ENCODE measurements at regions not wholly inside any gene's neighbourhood (a gene's known extent, or its start where the extent isn't known, plus 50 kb on each side); places are given as distances from the start of the nearest gene placed in this dataset.

DNA sequence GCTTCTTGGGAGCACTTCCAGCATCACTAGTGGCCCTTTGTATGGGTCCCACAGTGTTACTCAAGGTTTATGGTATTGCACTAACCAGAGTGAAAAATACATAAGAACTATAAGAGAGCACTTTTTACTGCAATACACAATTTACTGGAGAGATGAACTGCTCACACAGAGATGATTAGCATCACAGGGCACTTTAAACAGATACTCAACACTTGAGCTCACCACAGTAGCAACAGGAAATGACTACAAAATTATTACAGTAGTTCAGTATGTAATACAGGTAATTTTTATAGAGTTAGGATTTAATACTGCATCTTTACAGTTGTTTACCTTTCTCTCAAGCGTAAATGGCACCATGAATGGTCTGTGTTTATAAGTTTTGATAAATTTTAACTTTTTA is 68.2 kb upstream of the CDK1 start:
- TF ChIP-seq, protein P1, sequence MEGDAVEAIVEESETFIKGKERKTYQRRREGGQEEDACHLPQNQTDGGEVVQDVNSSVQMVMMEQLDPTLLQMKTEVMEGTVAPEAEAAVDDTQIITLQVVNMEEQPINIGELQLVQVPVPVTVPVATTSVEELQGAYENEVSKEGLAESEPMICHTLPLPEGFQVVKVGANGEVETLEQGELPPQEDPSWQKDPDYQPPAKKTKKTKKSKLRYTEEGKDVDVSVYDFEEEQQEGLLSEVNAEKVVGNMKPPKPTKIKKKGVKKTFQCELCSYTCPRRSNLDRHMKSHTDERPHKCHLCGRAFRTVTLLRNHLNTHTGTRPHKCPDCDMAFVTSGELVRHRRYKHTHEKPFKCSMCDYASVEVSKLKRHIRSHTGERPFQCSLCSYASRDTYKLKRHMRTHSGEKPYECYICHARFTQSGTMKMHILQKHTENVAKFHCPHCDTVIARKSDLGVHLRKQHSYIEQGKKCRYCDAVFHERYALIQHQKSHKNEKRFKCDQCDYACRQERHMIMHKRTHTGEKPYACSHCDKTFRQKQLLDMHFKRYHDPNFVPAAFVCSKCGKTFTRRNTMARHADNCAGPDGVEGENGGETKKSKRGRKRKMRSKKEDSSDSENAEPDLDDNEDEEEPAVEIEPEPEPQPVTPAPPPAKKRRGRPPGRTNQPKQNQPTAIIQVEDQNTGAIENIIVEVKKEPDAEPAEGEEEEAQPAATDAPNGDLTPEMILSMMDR (IDR thresholded peaks at IDR 0.05; ENCODE audit: low read depth, low read length), result no peak
- TF ChIP-seq EZH2phosphoT487 (IDR thresholded peaks at IDR 0.05; ENCODE audit: low read depth), result no peak
